ENCODE measurements at regions not wholly inside any gene's neighbourhood (a gene's known extent, or its start where the extent isn't known, plus 50 kb on each side); places are given as distances from the start of the nearest gene placed in this dataset.
"Not testable (repeated sequence)": the region's sequence is repeated elsewhere in the genome, so short reads cannot be mapped to it uniquely, and the experiment has no call there.

GRCh38 chr17:20933040-20933439 lies 109.8 kb downstream of the USP22 start:
- H3K36me3 Mint-ChIP-seq, ATAC-seq, H3K27me3 Mint-ChIP-seq, POLR2A ChIA-PET, DNase-seq, H3K27ac Mint-ChIP-seq, H3K4me3 Mint-ChIP-seq, H3K4me1 Mint-ChIP-seq, H3K9me3 Mint-ChIP-seq: not testable (repeated sequence)

GRCh38 chr17:20934288-20934687 lies 108.5 kb downstream of the USP22 start:
- POLR2A ChIA-PET: no interaction called here
- Mint-ChIP-seq H3K27ac (no peak overlapping the region), H3K4me3 (no peak overlapping the region), H3K27me3 (peaks cover 0 to 5% (median 3%) of the 10 kb centered on the region in 5 donors), H3K36me3 (no peaks in the 10 kb centered on the region), H3K9me3 (no peaks in the 10 kb centered on the region), H3K4me1 (no peaks in the 10 kb centered on the region)
- no peak for DNase-seq
- no peak for ATAC-seq

- Mint-ChIP-seq H3K27ac (no peak overlapping the region), H3K4me3 (no peak overlapping the region), H3K36me3 (no peaks in the 10 kb centered on the region), H3K9me3 (no peaks in the 10 kb centered on the region), H3K4me1 (no peaks in the 10 kb centered on the region), H3K27me3 (peaks cover 0 to 4% (median 0%) of the 10 kb centered on the region in 5 donors)
- POLR2A ChIA-PET: no interaction called here
- DNase-seq: no peak
- no peak for ATAC-seq
These were observed 107.1 kb downstream of the USP22 start for GRCh38 chr17:20935740-20936139.

- no peak overlapping the region for H3K4me3 Mint-ChIP-seq
- H3K4me1 Mint-ChIP-seq: no peaks in the 10 kb centered on the region
- no peaks in the 10 kb centered on the region for H3K9me3 Mint-ChIP-seq
- no peaks in the 10 kb centered on the region for H3K36me3 Mint-ChIP-seq
- POLR2A ChIA-PET: no interaction called here
- no peak for ATAC-seq
- no peak for DNase-seq
- H3K27ac Mint-ChIP-seq: no peak overlapping the region
- H3K27me3 Mint-ChIP-seq: peaks cover 0 to 4% (median 1%) of the 10 kb centered on the region in 5 donors
These were observed 104.6 kb downstream of the USP22 start for GRCh38 chr17:20938244-20938643.

GRCh38 chr17:20938988-20939615 lies 103.7 kb downstream of the USP22 start:
- H3K27me3 Mint-ChIP-seq: peaks cover 0 to 4% (median 1%) of the 10 kb centered on the region in 5 donors
- no peak overlapping the region for H3K4me3 Mint-ChIP-seq
- no peak for ATAC-seq
- H3K27ac Mint-ChIP-seq: no peak overlapping the region
- POLR2A ChIA-PET: no interaction called here
- DNase-seq: no peak
- no peaks in the 10 kb centered on the region for H3K9me3 Mint-ChIP-seq
- no peaks in the 10 kb centered on the region for H3K4me1 Mint-ChIP-seq
- no peaks in the 10 kb centered on the region for H3K36me3 Mint-ChIP-seq

- POLR2A ChIA-PET: no interaction called here
- no peaks in the 10 kb centered on the region for H3K9me3 Mint-ChIP-seq
- H3K27me3 Mint-ChIP-seq: peaks cover 0 to 3% (median 2%) of the 10 kb centered on the region in 5 donors
- H3K36me3 Mint-ChIP-seq: no peaks in the 10 kb centered on the region
- no peak for DNase-seq
- H3K4me3 Mint-ChIP-seq: no peak overlapping the region
- no peak overlapping the region for H3K27ac Mint-ChIP-seq
- no peaks in the 10 kb centered on the region for H3K4me1 Mint-ChIP-seq
- no peak for ATAC-seq
These were observed 100.9 kb downstream of the USP22 start for GRCh38 chr17:20941872-20942271.

GRCh38 chr17:20944014-20944865 lies 98.6 kb downstream of the USP22 start:
- no peaks in the 10 kb centered on the region for H3K36me3 Mint-ChIP-seq
- peak overlapping the region in 1 of 10 donors; percentile 74 for H3K27ac Mint-ChIP-seq
- H3K27me3 Mint-ChIP-seq: peaks cover 0 to 7% (median 1%) of the 10 kb centered on the region in 5 donors
- no peaks in the 10 kb centered on the region for H3K4me1 Mint-ChIP-seq
- ATAC-seq (peak; percentile 72), DNase-seq (peak in 6 of 10 donors; percentile 5 to 38 (median 26))
- no peak overlapping the region for H3K4me3 Mint-ChIP-seq
- H3K9me3 Mint-ChIP-seq: no peaks in the 10 kb centered on the region
- POLR2A ChIA-PET: no interaction called here

GRCh38 chr17:20947708-20948107 lies 95.1 kb downstream of the USP22 start:
- H3K36me3 Mint-ChIP-seq, H3K4me1 Mint-ChIP-seq, DNase-seq, H3K27ac Mint-ChIP-seq, POLR2A ChIA-PET, H3K9me3 Mint-ChIP-seq, ATAC-seq, H3K4me3 Mint-ChIP-seq: not testable (repeated sequence)
- peaks cover 11 to 21% (median 16%) of the 10 kb centered on the region in 5 donors for H3K27me3 Mint-ChIP-seq

- DNase-seq: no peak
- no peaks in the 10 kb centered on the region for H3K36me3 Mint-ChIP-seq
- H3K9me3 Mint-ChIP-seq: no peaks in the 10 kb centered on the region
- H3K27me3 Mint-ChIP-seq: peaks cover 12 to 21% (median 16%) of the 10 kb centered on the region in 5 donors
- POLR2A ChIA-PET: no interaction called here
- no peak overlapping the region for H3K4me3 Mint-ChIP-seq
- ATAC-seq: no peak
- no peaks in the 10 kb centered on the region for H3K4me1 Mint-ChIP-seq
- no peak overlapping the region for H3K27ac Mint-ChIP-seq
These were observed 93.6 kb downstream of the USP22 start for GRCh38 chr17:20948984-20949777.

All from naive thymus-derived CD8-positive, alpha-beta T cell (primary cell).